Karpas-422 (cell line): ENCODE measurements at regions not wholly inside any gene's neighbourhood (a gene's known extent, or its start where the extent isn't known, plus 50 kb on each side); places are given as distances from the start of the nearest gene placed in this dataset.

Source experiments
- DNase-seq: peaks from one replicate; pipeline ENCODE4 v3.0.0-alpha.2; 2015
- H2AFZ ChIP-seq: fragments of 200-600 bp; sonication (generic); 2 replicates; pipeline ENCODE4 v1.6.1; 2014; ENCODE audit warnings: antibody characterized with exemption, low read length, mixed read lengths
- H3K27ac ChIP-seq: fragments of 200-600 bp; sonication (generic); 2 replicates; pipeline ENCODE4 v1.5.1; 2014; ENCODE audit warnings: mild to moderate bottlenecking, low read length, moderate library complexity
- H3K27me3 ChIP-seq: fragments of 200-600 bp; sonication (generic); 2 replicates; pipeline ENCODE4 v1.6.1; 2014; ENCODE audit warnings: low read length, mixed read lengths
- H3K36me3 ChIP-seq: fragments of 200-600 bp; sonication (generic); 2 replicates; pipeline ENCODE4 v1.6.1; 2014; ENCODE audit warnings: low read length, mixed read lengths; ENCODE audit not compliant: insufficient read depth
- H3K4me1 ChIP-seq: fragments of 200-600 bp; sonication (generic); 2 replicates; pipeline ENCODE4 v1.6.1; 2014; ENCODE audit warnings: mild to moderate bottlenecking, low read length, mixed read lengths
- H3K4me2 ChIP-seq: fragments of 200-600 bp; sonication (generic); 2 replicates; pipeline ENCODE4 v1.6.1; 2014; ENCODE audit warnings: low read length, low read depth, mild to moderate bottlenecking; ENCODE audit not compliant: poor library complexity, severe bottlenecking
- H3K4me3 ChIP-seq: fragments of 200-600 bp; sonication (generic); 2 replicates; pipeline ENCODE4 v1.5.1; 2014; ENCODE audit warnings: mild to moderate bottlenecking, antibody characterized with exemption, low read length, mixed read lengths
- H3K79me2 ChIP-seq: fragments of 200-600 bp; sonication (generic); 2 replicates; pipeline ENCODE4 v1.6.1; 2014; ENCODE audit warnings: mild to moderate bottlenecking, low read length, mixed read lengths
- H3K9ac ChIP-seq: fragments of 200-600 bp; sonication (generic); 2 replicates; pipeline ENCODE4 v1.6.0; 2014; ENCODE audit warnings: low read length
- H3K9me2 ChIP-seq: fragments of 200-600 bp; sonication (generic), shearing (Covaris generic); replicated peaks from 2 replicates; pipeline ENCODE4 v1.6.0; 2014; ENCODE audit warnings: mild to moderate bottlenecking, low read length, moderate library complexity; ENCODE audit not compliant: insufficient read depth
- H3K9me3 ChIP-seq: fragments of 300-700, 200-600 bp; sonication (generic); 2 replicates; pipeline ENCODE4 v1.6.1; 2014; ENCODE audit warnings: low read length, mixed read lengths
- H4K20me1 ChIP-seq: fragments of 200-600 bp; sonication (generic); 2 replicates; pipeline ENCODE4 v1.6.1; 2014; ENCODE audit warnings: mild to moderate bottlenecking, antibody characterized with exemption, low read length, low read depth; ENCODE audit not compliant: insufficient read depth

DNA sequence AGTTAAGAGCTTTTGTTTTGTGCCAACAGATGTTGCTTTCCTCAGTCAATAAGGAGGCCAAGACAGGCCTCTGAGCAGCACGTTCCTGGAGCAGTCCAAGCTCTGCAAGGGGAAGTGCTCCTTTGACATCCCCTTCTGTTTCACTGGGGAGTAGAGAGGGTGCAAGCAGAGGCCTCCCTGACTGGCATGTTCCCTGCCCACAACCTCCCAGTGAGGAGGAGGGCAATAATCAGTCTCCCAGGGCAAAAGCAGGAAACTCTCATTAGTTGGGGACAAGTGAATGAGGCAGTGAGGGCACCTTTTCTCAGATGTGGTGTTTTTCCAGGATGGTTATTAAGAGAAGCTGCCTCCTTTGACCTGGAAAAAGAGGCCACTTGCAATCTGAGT lies 79.5 kb upstream of the ZBED5 start:
- Histone ChIP-seq H3K36me3 (no peaks in the 10 kb centered on the region), H3K9me2 (no peaks in the 10 kb centered on the region), H3K4me1 (peaks cover 8% of the 10 kb centered on the region), H3K27ac (no peak overlapping the region), H3K27me3 (no peaks in the 10 kb centered on the region), H4K20me1 (no peaks in the 10 kb centered on the region), H3K9me3 (no peaks in the 10 kb centered on the region), H3K4me3 (no peak overlapping the region), H3K79me2 (no peaks in the 10 kb centered on the region), H2AFZ (no peak overlapping the region), H3K4me2 (no peak overlapping the region), H3K9ac (no peak overlapping the region)
- no peak for DNase-seq

GRCh38 chr11:10936626-10937384 lies 79.0 kb upstream of the ZBED5 start:
- no peak overlapping the region for H3K9ac ChIP-seq

DNA sequence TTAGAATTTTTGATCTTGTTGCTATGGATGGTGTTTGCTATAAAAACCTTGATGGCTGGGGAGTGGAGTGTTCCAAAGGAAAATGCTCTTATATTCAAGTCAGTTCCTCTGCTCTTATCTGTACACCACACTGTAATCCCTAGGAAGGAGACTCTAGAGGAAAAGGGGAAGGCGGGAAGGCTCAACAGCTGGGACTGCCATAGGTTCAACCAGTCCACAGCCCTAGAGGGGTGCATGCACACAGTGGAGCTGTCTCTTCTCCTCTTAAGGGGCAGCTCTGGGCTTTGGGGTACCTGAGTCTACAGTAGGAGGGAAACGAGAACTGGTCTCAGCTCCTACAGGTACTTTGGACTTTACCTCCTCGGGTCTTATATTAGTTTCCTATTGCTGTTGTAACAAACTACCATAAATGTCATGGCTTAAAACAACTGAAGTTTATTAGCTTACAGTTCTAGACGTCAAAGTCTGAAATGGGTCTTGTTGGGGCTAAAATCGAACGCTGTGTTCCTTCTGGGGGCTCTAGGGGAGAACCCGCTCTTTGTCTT lies 77.2 kb upstream of the ZBED5 start:
- Histone ChIP-seq H3K27me3 (no peaks in the 10 kb centered on the region), H2AFZ (no peak overlapping the region), H4K20me1 (no peaks in the 10 kb centered on the region), H3K9me2 (no peaks in the 10 kb centered on the region), H3K4me3 (no peak overlapping the region), H3K9ac (no peak overlapping the region), H3K9me3 (no peaks in the 10 kb centered on the region), H3K27ac (no peak overlapping the region), H3K4me1 (peaks cover 18% of the 10 kb centered on the region), H3K36me3 (no peaks in the 10 kb centered on the region), H3K79me2 (no peaks in the 10 kb centered on the region), H3K4me2 (no peak overlapping the region)
- no peak for DNase-seq

More at GRCh38 chr11:10936626-10937384, 79.0 kb upstream of the ZBED5 start:
- Histone ChIP-seq H3K9me3 (no peaks in the 10 kb centered on the region), H3K9me2 (no peaks in the 10 kb centered on the region), H3K4me2 (no peak overlapping the region), H3K36me3 (no peaks in the 10 kb centered on the region), H2AFZ (no peak overlapping the region), H3K4me3 (no peak overlapping the region), H3K4me1 (peaks cover 8% of the 10 kb centered on the region), H4K20me1 (no peaks in the 10 kb centered on the region), H3K27me3 (no peaks in the 10 kb centered on the region), H3K27ac (no peak overlapping the region), H3K79me2 (no peaks in the 10 kb centered on the region)
- no peak for DNase-seq

- Histone ChIP-seq H3K27ac (no peak overlapping the region), H3K4me2 (peak overlapping the region; percentile 73), H3K27me3 (no peaks in the 10 kb centered on the region), H4K20me1 (no peaks in the 10 kb centered on the region), H3K9me3 (no peaks in the 10 kb centered on the region), H3K79me2 (no peaks in the 10 kb centered on the region), H3K9ac (peak overlapping the region; percentile 44), H3K9me2 (no peaks in the 10 kb centered on the region), H2AFZ (no peak overlapping the region; the same call in 1 of the 2 replicates), H3K4me3 (peak overlapping the region; percentile 54), H3K36me3 (no peaks in the 10 kb centered on the region), H3K4me1 (peaks cover 18% of the 10 kb centered on the region)
- DNase-seq = peak; percentile 56
Observed at GRCh38 chr11:10934293-10934860, 76.5 kb upstream of the ZBED5 start.

DNA sequence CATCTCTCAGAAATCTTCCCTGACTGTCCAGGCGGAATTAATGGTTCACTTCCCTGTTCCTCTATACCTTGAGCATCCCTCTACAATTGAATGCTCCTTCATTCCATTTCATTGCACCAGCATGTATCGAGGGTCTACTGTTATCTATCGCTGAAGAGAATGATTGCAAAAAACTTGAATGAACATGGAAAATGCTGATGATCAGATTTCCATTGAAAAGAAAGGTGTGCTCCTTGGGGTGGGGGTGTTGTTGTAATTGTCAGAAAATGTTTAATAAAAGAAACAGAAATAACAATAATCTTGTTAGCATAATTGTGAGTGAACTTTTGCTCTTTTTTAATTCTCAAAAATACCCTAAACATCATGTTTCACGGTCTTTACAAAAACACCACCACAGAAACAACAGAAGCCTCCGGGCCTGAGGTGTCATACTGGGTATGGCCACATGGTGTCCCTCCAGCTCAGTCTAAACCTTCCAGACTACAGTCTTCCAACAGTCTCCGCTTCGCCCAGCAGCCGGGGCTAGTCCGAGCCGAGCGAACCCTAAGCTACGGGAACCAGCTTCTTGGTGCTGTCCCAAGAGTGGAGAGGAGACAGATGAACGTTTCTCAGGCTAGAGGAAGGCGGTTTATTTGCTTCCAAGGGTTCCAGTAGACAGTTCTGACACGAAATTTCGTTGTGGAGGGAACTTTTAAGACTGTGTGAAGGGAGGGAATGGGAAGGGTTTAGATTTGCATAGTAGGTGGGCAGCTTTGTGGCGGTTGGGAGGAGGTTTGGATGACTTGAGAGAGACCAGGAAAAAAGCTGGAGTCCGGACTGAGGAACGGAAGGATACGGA lies 75.8 kb upstream of the ZBED5 start:
- no peak overlapping the region for H3K27ac ChIP-seq
- H4K20me1 ChIP-seq = no peaks in the 10 kb centered on the region
- H3K4me2 ChIP-seq = peak overlapping the region; percentile 73
- H3K9me2 ChIP-seq = no peaks in the 10 kb centered on the region
- H2AFZ ChIP-seq = peak overlapping the region; percentile 72; the same call in 1 of the 2 replicates
- peak overlapping the region; percentile 54 for H3K4me3 ChIP-seq
- H3K9ac ChIP-seq = peak overlapping the region; percentile 44
- peak; percentile 94 for DNase-seq
- no peaks in the 10 kb centered on the region for H3K36me3 ChIP-seq
- no peaks in the 10 kb centered on the region for H3K79me2 ChIP-seq
- no peaks in the 10 kb centered on the region for H3K9me3 ChIP-seq
- H3K4me1 ChIP-seq = peaks cover 18% of the 10 kb centered on the region
- H3K27me3 ChIP-seq = no peaks in the 10 kb centered on the region

GRCh38 chr11:10932976-10933375 lies 75.1 kb upstream of the ZBED5 start:
- H3K4me1 ChIP-seq = peaks cover 18% of the 10 kb centered on the region
- no peaks in the 10 kb centered on the region for H3K36me3 ChIP-seq
- H3K4me2 ChIP-seq = no peak overlapping the region

GRCh38 chr11:10931761-10932670 lies 74.2 kb upstream of the ZBED5 start:
- Histone ChIP-seq H3K4me3 (peak overlapping the region; percentile 60; the same call in 1 of the 2 replicates), H3K9me2 (no peaks in the 10 kb centered on the region), H3K4me2 (peak overlapping the region; percentile 71), H4K20me1 (no peaks in the 10 kb centered on the region), H3K36me3 (no peaks in the 10 kb centered on the region), H3K79me2 (no peaks in the 10 kb centered on the region), H3K27ac (no peak overlapping the region), H3K9me3 (no peaks in the 10 kb centered on the region), H3K9ac (peak overlapping the region; percentile 44), H3K27me3 (no peaks in the 10 kb centered on the region), H3K4me1 (peaks cover 21% of the 10 kb centered on the region), H2AFZ (no peak overlapping the region)
- DNase-seq = no peak

More at GRCh38 chr11:10932976-10933375, 75.1 kb upstream of the ZBED5 start:
- no peak overlapping the region for H3K27ac ChIP-seq
- no peak overlapping the region for H2AFZ ChIP-seq
- H3K9me3 ChIP-seq = no peaks in the 10 kb centered on the region
- no peaks in the 10 kb centered on the region for H3K27me3 ChIP-seq
- H3K9me2 ChIP-seq = no peaks in the 10 kb centered on the region
- H3K79me2 ChIP-seq = no peaks in the 10 kb centered on the region
- peak; percentile 27 for DNase-seq
- H3K4me3 ChIP-seq = no peak overlapping the region
- H4K20me1 ChIP-seq = no peaks in the 10 kb centered on the region
- H3K9ac ChIP-seq = no peak overlapping the region
